NCI-H82 treated with DMSO at 0.1 percent for 48 hours (cell line): ENCODE measurements at regions not wholly inside any gene's neighbourhood (a gene's known extent, or its start where the extent isn't known, plus 50 kb on each side); places are given as distances from the start of the nearest gene placed in this dataset.
A peak's percentile ranks its signal among the peaks of the same experiment; 100 is the strongest.
"Not testable (repeated sequence)": the region's sequence is repeated elsewhere in the genome, so short reads cannot be mapped to it uniquely, and the experiment has no call there.

ENCODE experiments used
- DNase-seq: peaks from one replicate; lab custom pipeline; 2025; ENCODE audit not compliant: unreplicated experiment; lab: John Stamatoyannopoulos, UW

- DNase-seq: no peak
These were observed 388.5 kb upstream of the FANCL start for GRCh38 chr2:58629545-58630119.

- no peak for DNase-seq
These were observed 379.8 kb upstream of the FANCL start for GRCh38 chr2:58620896-58621295.

GRCh38 chr2:58620093-58620492, 379.0 kb upstream of the FANCL start:
- DNase-seq: no peak

- DNase-seq: no peak
These were observed 375.8 kb upstream of the FANCL start for GRCh38 chr2:58616961-58617360.

- DNase-seq: no peak
These were observed 373.1 kb upstream of the FANCL start for GRCh38 chr2:58614219-58614618.

- no peak for DNase-seq
These were observed 371.8 kb upstream of the FANCL start for GRCh38 chr2:58612973-58613372.

GRCh38 chr2:58609326-58609725, 368.2 kb upstream of the FANCL start:
- no peak for DNase-seq

- DNase-seq: no peak
These were observed 367.0 kb upstream of the FANCL start for GRCh38 chr2:58608146-58608545.

- no peak for DNase-seq
These were observed 366.3 kb upstream of the FANCL start for GRCh38 chr2:58607448-58607847.

GRCh38 chr2:58606799-58607198, 365.7 kb upstream of the FANCL start:
- no peak for DNase-seq

- DNase-seq: no peak
These were observed 363.0 kb upstream of the FANCL start for GRCh38 chr2:58604096-58604495.

- DNase-seq: no peak
These were observed 359.9 kb upstream of the FANCL start for GRCh38 chr2:58601017-58601416.

- no peak for DNase-seq
These were observed 357.0 kb upstream of the FANCL start for GRCh38 chr2:58598171-58598570.

- no peak for DNase-seq
These were observed 354.6 kb upstream of the FANCL start for GRCh38 chr2:58595714-58596113.

- DNase-seq: no peak
These were observed 353.6 kb upstream of the FANCL start for GRCh38 chr2:58594762-58595161.

GRCh38 chr2:58594175-58594574, 353.1 kb upstream of the FANCL start:
- DNase-seq: peak; percentile 15

GRCh38 chr2:58586178-58586577, 345.1 kb upstream of the FANCL start:
- not testable (repeated sequence) for DNase-seq

GRCh38 chr2:58585233-58585632, 344.1 kb upstream of the FANCL start:
- no peak for DNase-seq

- no peak for DNase-seq
These were observed 343.5 kb upstream of the FANCL start for GRCh38 chr2:58584606-58585118.

GRCh38 chr2:58578276-58578675, 337.2 kb upstream of the FANCL start:
- DNase-seq: no peak

- no peak for DNase-seq
These were observed 333.7 kb upstream of the FANCL start for GRCh38 chr2:58574873-58575272.

- DNase-seq: no peak
These were observed 331.6 kb upstream of the FANCL start for GRCh38 chr2:58572731-58573130.

GRCh38 chr2:58571181-58571852, 330.2 kb upstream of the FANCL start:
- peak; percentile 86 for DNase-seq
